Stomach (tissue), 8 donors: ENCODE measurements at regions not wholly inside any gene's neighbourhood (a gene's known extent, or its start where the extent isn't known, plus 50 kb on each side); places are given as distances from the start of the nearest gene placed in this dataset.

Source experiments
- DNase-seq, 2 donors: peaks; one replicate each; pipeline versions ENCODE4 v3.0.0 to v3.0.0-alpha.2; 2013 to 2019
- H3K27ac ChIP-seq, 5 donors: fragments of 200-600 bp in 4 of 5; sonication (generic) in 4 of 5; one replicate each; pipeline ENCODE4 v1.5.1; 2013 to 2019; ENCODE audit warnings: mild to moderate bottlenecking in 1 of 5, moderate library complexity in 1 of 5
- H3K27me3 ChIP-seq, 3 donors: fragments of 200-600 bp; sonication (generic); one replicate each; pipeline ENCODE4 v1.5.1; 2017 to 2019; ENCODE audit warnings: mixed run types in 1 of 3
- H3K36me3 ChIP-seq, 4 donors: fragments of 200-600 bp; sonication (generic); 1 replicate in 3 of 4; 2 replicates in 1 of 4; pipeline ENCODE4 v1.5.1; 2016 to 2019
- H3K4me1 ChIP-seq, 4 donors: fragments of 200-600 bp; sonication (generic); one replicate each; pipeline ENCODE4 v1.5.1; 2016 to 2019
- H3K4me3 ChIP-seq, 4 donors: fragments of 200-600 bp; sonication (generic) in 3 of 4; one replicate each; pipeline ENCODE4 v1.5.1; 2016 to 2019; ENCODE audit warnings: mild to moderate bottlenecking in 1 of 4
- H3K9me3 ChIP-seq, 4 donors: fragments of 200-600 bp; sonication (generic); one replicate each; pipeline ENCODE4 v1.5.1; 2016 to 2019
- CTCF ChIP-seq, 7 experiments: fragments of 450-650 bp in 4 of 7; fragments of 200-600 bp in 3 of 7; sonication (generic) in 3 of 7; IDR thresholded peaks; one replicate each; pipeline ENCODE4 v1.5.1; 2016 to 2019; ENCODE audit warnings: antibody characterized with exemption in 7 of 7, control low read depth in 2 of 7, mild to moderate bottlenecking in 1 of 7
- EP300 ChIP-seq: sonication (generic); formaldehyde crosslinking; IDR thresholded peaks from one replicate; pipeline ENCODE4 v1.6.1; 2017; ENCODE audit warnings: antibody characterized with exemption
- POLR2A ChIP-seq, 4 donors: fragments of 450-650 bp; IDR thresholded peaks; one replicate each; pipeline ENCODE4 v1.6.1; 2016; ENCODE audit warnings: antibody characterized with exemption in 4 of 4, control low read depth in 2 of 4, mild to moderate bottlenecking in 1 of 4, moderate library complexity in 1 of 4
- POLR2AphosphoS5 ChIP-seq, 3 donors: sonication (generic); formaldehyde crosslinking; IDR thresholded peaks; one replicate each; pipeline ENCODE4 v1.6.1; 2016; ENCODE audit warnings: antibody characterized with exemption in 3 of 3
- WGBS, 5 donors: extraction: QIAGEN DNeasy Blood & Tissue Kit in 3 of 5; methylation state at CpG; one replicate each; pipeline versions ENCODE4 v1.1.5 to v1.1.7; 2013 to 2018; 5-methylcytosine and 5-hydroxymethylcytosine counted together
- intact Hi-C: fragments of 100-400 bp; cut with DNase I; formaldehyde crosslinking; loops from one replicate; pipeline ENCODE4 v1.15.1; 2023; ENCODE audit warnings: low total_unique reads
- donor health status: healthy with polysubstance abuse.
- donor health status: Bipolar disorder and iron deficiency.
- donor health status: healthy.

GRCh38 chr6:147903931-147904330, 395.4 kb downstream of the SAMD5 start:
- 89 to 97% (median 92%) methylated on average over 2 of the region's 2 CpGs for WGBS, 5 donors
- no peak for TF ChIP-seq EP300
- TF ChIP-seq POLR2A (IDR thresholded peaks at IDR 0.05): no peak
- no peak for TF ChIP-seq POLR2AphosphoS5 (IDR thresholded peaks at IDR 0.05)
- no peak for TF ChIP-seq CTCF (IDR thresholded peaks at IDR 0.05)

GRCh38 chr6:147904416-147904815, 395.9 kb downstream of the SAMD5 start:
- no peak for DNase-seq
- WGBS, 5 donors: 93 to 96% (median 95%) methylated on average over 4 of the region's 4 CpGs
- intact Hi-C loops: no loop called here

More at GRCh38 chr6:147903931-147904330, 395.4 kb downstream of the SAMD5 start:
- Histone ChIP-seq H3K36me3 (no peaks in the 10 kb centered on the region), H3K4me1 (no peaks in the 10 kb centered on the region), H3K9me3 (no peaks in the 10 kb centered on the region), H3K27me3 (no peaks in the 10 kb centered on the region), H3K4me3 (no peak overlapping the region), H3K27ac (no peak overlapping the region)
- DNase-seq: no peak
- intact Hi-C loops: no loop called here

GRCh38 chr6:147905711-147906110, 397.2 kb downstream of the SAMD5 start:
- Histone ChIP-seq H3K9me3 (no peaks in the 10 kb centered on the region), H3K27ac (no peak overlapping the region), H3K4me1 (no peaks in the 10 kb centered on the region), H3K27me3 (no peaks in the 10 kb centered on the region), H3K4me3 (no peak overlapping the region), H3K36me3 (no peaks in the 10 kb centered on the region)
- intact Hi-C loops: no loop called here
- no peak for DNase-seq
- TF ChIP-seq EP300 (no peak), POLR2A (IDR thresholded peaks at IDR 0.05) (no peak), POLR2AphosphoS5 (IDR thresholded peaks at IDR 0.05) (no peak), CTCF (IDR thresholded peaks at IDR 0.05) (no peak)
- WGBS, 5 donors: 88 to 98% (median 94%) methylated on average over 3 of the region's 3 CpGs

More at GRCh38 chr6:147904416-147904815, 395.9 kb downstream of the SAMD5 start:
- Histone ChIP-seq H3K9me3 (no peaks in the 10 kb centered on the region), H3K27me3 (no peaks in the 10 kb centered on the region), H3K36me3 (no peaks in the 10 kb centered on the region), H3K4me1 (no peaks in the 10 kb centered on the region), H3K4me3 (no peak overlapping the region), H3K27ac (no peak overlapping the region)
- no peak for TF ChIP-seq EP300
- TF ChIP-seq POLR2AphosphoS5 (IDR thresholded peaks at IDR 0.05): no peak
- TF ChIP-seq POLR2A (IDR thresholded peaks at IDR 0.05): no peak
- TF ChIP-seq CTCF (IDR thresholded peaks at IDR 0.05): no peak

- Histone ChIP-seq H3K4me3 (no peak overlapping the region), H3K36me3 (no peaks in the 10 kb centered on the region), H3K27me3 (no peaks in the 10 kb centered on the region), H3K27ac (no peak overlapping the region), H3K4me1 (no peaks in the 10 kb centered on the region), H3K9me3 (no peaks in the 10 kb centered on the region)
- intact Hi-C loops: no loop called here
- DNase-seq: no peak
- WGBS, 5 donors: 72 to 89% (median 82%) methylated on average over 3 of the region's 3 CpGs
- TF ChIP-seq CTCF (IDR thresholded peaks at IDR 0.05): no peak
- no peak for TF ChIP-seq POLR2AphosphoS5 (IDR thresholded peaks at IDR 0.05)
- TF ChIP-seq EP300: no peak
- no peak for TF ChIP-seq POLR2A (IDR thresholded peaks at IDR 0.05)
Observed at GRCh38 chr6:147906361-147906760, 397.9 kb downstream of the SAMD5 start.
